ENCODE measurements at regions not wholly inside any gene's neighbourhood (a gene's known extent, or its start where the extent isn't known, plus 50 kb on each side); places are given as distances from the start of the nearest gene placed in this dataset.

DNA sequence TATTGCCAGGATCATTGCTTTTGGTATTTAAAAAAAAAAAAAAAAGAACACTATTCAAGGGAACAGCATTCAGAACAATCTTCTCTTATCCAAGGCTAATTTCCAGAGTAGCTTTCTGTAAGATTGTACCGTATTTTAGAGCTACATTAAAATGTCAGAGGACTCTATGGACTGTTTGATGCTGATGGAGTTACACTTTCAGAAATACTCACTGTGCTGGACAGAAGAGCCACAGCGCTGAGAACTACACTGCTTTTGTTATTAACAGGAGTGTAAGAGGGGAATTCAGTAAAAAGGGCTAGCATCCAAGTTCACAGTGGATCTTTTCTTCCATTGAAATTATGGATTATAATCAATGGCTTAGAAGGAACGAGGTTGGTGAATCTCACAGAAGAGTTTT lies 247.7 kb downstream of the AHR start:
- TF ChIP-seq, protein P1, sequence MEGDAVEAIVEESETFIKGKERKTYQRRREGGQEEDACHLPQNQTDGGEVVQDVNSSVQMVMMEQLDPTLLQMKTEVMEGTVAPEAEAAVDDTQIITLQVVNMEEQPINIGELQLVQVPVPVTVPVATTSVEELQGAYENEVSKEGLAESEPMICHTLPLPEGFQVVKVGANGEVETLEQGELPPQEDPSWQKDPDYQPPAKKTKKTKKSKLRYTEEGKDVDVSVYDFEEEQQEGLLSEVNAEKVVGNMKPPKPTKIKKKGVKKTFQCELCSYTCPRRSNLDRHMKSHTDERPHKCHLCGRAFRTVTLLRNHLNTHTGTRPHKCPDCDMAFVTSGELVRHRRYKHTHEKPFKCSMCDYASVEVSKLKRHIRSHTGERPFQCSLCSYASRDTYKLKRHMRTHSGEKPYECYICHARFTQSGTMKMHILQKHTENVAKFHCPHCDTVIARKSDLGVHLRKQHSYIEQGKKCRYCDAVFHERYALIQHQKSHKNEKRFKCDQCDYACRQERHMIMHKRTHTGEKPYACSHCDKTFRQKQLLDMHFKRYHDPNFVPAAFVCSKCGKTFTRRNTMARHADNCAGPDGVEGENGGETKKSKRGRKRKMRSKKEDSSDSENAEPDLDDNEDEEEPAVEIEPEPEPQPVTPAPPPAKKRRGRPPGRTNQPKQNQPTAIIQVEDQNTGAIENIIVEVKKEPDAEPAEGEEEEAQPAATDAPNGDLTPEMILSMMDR (IDR thresholded peaks at IDR 0.05; ENCODE audit: low read length) = no peak
- no peak for TF ChIP-seq EZH2 (optimal IDR thresholded peaks at IDR 0.05; ENCODE audit: low read depth, low read length)
- no peak for TF ChIP-seq EZH2phosphoT487 (IDR thresholded peaks at IDR 0.05; ENCODE audit: low read length)
- no peaks in the 10 kb centered on the region for H3K79me2 ChIP-seq (ENCODE audit: low read length)

DNA sequence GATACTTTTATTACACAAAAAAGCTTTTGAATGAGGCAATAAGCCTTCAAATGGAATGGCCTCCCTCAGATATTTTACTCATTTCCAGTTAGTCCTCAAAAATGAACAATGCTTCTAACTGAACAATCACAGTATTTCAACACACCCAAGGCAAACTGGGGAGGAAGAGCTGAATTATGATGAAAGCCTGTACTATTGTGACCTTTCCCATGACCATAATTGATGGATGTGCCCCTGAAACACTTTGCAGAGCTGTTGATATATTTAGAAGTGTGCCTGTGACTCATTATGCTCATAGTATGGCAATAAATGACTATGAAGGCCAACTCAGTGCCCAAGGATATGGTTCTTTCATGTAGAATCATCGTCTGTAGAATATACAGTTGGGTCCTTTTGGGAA lies 248.1 kb downstream of the AHR start:
- Histone ChIP-seq H3K9me2 (replicated peaks; ENCODE audit: insufficient read depth, low read length) (no peaks in the 10 kb centered on the region), H3K27me3 (replicated peaks; ENCODE audit: insufficient read depth, low read length) (no peaks in the 10 kb centered on the region), H2AFZ (ENCODE audit: low read length) (no peak overlapping the region), H3K4me2 (ENCODE audit: low read depth, low read length) (no peak overlapping the region), H3F3A (ENCODE audit: insufficient read depth, low read length) (no peaks in the 10 kb centered on the region), H3K9me3 (replicated peaks; ENCODE audit: insufficient read depth, low read length) (no peaks in the 10 kb centered on the region), H3K4me3 (ENCODE audit: low read length) (no peak overlapping the region), H3K27ac (ENCODE audit: low read length) (no peak overlapping the region), H3K9ac (ENCODE audit: low read length) (no peak overlapping the region), H3K79me2 (ENCODE audit: low read length) (no peaks in the 10 kb centered on the region), H3K4me1 (ENCODE audit: low read length) (no peaks in the 10 kb centered on the region), H4K20me1 (ENCODE audit: insufficient read depth, low read length) (no peaks in the 10 kb centered on the region), H3K36me3 (replicated peaks; ENCODE audit: insufficient read depth, low read length) (no peaks in the 10 kb centered on the region)
- no peak for DNase-seq
- TF ChIP-seq EZH2 (optimal IDR thresholded peaks at IDR 0.05; ENCODE audit: low read depth, low read length) (no peak), EZH2phosphoT487 (IDR thresholded peaks at IDR 0.05; ENCODE audit: low read length) (no peak)
- TF ChIP-seq, protein P1 (IDR thresholded peaks at IDR 0.05; ENCODE audit: low read length) = no peak

More for the DNA sequence above, 247.7 kb downstream of the AHR start:
- Histone ChIP-seq H3K27ac (ENCODE audit: low read length) (no peak overlapping the region), H3K9me2 (replicated peaks; ENCODE audit: insufficient read depth, low read length) (no peaks in the 10 kb centered on the region), H4K20me1 (ENCODE audit: insufficient read depth, low read length) (no peaks in the 10 kb centered on the region), H3K9ac (ENCODE audit: low read length) (no peak overlapping the region), H3K4me3 (ENCODE audit: low read length) (no peak overlapping the region), H3K36me3 (replicated peaks; ENCODE audit: insufficient read depth, low read length) (no peaks in the 10 kb centered on the region), H3F3A (ENCODE audit: insufficient read depth, low read length) (no peaks in the 10 kb centered on the region), H3K9me3 (replicated peaks; ENCODE audit: insufficient read depth, low read length) (no peaks in the 10 kb centered on the region), H2AFZ (ENCODE audit: low read length) (no peak overlapping the region), H3K4me2 (ENCODE audit: low read depth, low read length) (no peak overlapping the region), H3K4me1 (ENCODE audit: low read length) (no peaks in the 10 kb centered on the region), H3K27me3 (replicated peaks; ENCODE audit: insufficient read depth, low read length) (no peaks in the 10 kb centered on the region)
- DNase-seq = no peak

DNA sequence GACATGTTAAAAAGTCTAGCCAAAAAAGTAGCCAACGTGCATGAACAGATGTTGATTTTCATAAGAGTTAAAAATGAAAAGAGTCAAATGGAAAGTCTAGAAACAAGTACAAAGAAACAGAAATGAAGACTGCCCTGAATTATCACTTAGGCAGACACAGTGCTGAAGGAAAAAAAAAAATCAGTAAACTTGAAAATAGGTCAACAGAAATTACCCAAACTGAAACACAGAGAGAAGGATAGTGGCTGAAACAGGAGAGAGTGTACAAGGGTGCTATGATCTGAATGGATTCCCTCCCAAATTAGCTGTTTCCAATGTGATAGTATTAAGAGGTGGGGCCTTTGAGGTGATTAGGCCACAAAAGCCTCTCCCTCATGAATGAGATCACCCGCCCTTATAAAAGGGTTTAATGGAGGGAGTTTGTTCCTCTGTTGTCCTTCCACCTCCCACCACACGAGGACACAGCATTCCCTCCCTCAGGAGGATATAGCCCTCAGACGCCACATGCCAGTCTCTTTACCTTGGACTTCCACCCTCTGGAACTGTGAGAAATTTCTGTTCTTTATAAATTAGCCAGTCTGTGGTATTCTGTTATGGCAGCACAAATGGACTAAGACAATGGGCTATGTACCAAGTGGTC lies 249.7 kb downstream of the AHR start:
- no peak overlapping the region for H2AFZ ChIP-seq (ENCODE audit: low read length)
- H3K4me2 ChIP-seq (ENCODE audit: low read depth, low read length) = no peak overlapping the region
- H3F3A ChIP-seq (ENCODE audit: insufficient read depth, low read length) = no peaks in the 10 kb centered on the region
- no peaks in the 10 kb centered on the region for H3K79me2 ChIP-seq (ENCODE audit: low read length)
- TF ChIP-seq EZH2 (optimal IDR thresholded peaks at IDR 0.05; ENCODE audit: low read depth, low read length) = no peak
- TF ChIP-seq, protein P1 (IDR thresholded peaks at IDR 0.05; ENCODE audit: low read length) = no peak
- no peak for TF ChIP-seq EZH2phosphoT487 (IDR thresholded peaks at IDR 0.05; ENCODE audit: low read length)
- no peaks in the 10 kb centered on the region for H3K36me3 ChIP-seq (replicated peaks; ENCODE audit: insufficient read depth, low read length)
- H3K27me3 ChIP-seq (replicated peaks; ENCODE audit: insufficient read depth, low read length) = no peaks in the 10 kb centered on the region
- no peaks in the 10 kb centered on the region for H3K9me3 ChIP-seq (replicated peaks; ENCODE audit: insufficient read depth, low read length)
- no peak overlapping the region for H3K4me3 ChIP-seq (ENCODE audit: low read length)
- no peaks in the 10 kb centered on the region for H3K9me2 ChIP-seq (replicated peaks; ENCODE audit: insufficient read depth, low read length)
- H3K4me1 ChIP-seq (ENCODE audit: low read length) = no peaks in the 10 kb centered on the region
- no peak for DNase-seq
- no peaks in the 10 kb centered on the region for H4K20me1 ChIP-seq (ENCODE audit: insufficient read depth, low read length)
- no peak overlapping the region for H3K27ac ChIP-seq (ENCODE audit: low read length)
- no peak overlapping the region for H3K9ac ChIP-seq (ENCODE audit: low read length)

Measured in MM.1S (cell line).